ENCODE measurements at regions not wholly inside any gene's neighbourhood (a gene's known extent, or its start where the extent isn't known, plus 50 kb on each side); places are given as distances from the start of the nearest gene placed in this dataset.

DNA sequence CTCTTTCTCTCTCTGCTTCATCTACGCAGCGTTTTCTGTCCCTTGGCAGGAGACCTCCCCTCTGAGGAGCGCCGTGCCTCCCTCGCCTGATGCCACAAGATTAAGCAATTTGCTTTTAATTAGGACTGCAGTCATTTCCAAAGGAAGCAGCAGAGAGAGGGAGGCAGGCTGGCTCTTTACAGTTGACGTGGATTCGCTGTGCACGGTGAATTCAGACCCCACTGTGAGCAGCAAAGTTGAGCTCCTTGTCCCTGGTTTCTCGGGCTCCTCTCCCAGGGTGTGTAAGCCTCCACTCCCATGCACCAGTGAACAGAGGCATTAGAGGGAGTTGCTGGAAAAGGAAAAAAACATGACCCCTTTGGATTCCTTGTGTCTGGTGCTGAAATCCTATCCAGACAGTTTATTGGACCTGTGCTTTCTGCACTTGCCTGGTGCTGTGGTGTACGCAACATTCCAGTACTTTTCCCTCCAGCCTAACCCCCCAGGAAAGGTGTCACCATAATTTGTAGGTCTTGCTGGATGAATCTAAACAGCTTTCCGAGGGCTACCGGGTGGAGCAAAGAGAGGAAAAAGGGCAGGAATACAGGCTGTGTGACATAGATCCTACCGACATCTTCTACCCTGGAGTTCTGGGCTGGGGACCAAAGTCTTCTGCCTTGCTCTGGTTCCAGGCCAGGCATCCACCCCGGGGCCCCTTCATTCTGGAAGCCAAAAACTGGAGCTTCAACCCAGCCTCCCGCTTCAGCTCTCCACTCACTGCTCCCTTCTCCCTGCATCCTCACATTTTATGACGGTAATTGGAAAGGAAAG is 171.0 kb downstream of the MAF start:
- no peaks in the 10 kb centered on the region for H3K36me3 Mint-ChIP-seq
- ATAC-seq (peak; percentile 38; the same call in 1 of the 2 replicates), DNase-seq (ENCODE audit: low spot score) (no peak)
- no peak overlapping the region for H3K27ac Mint-ChIP-seq
- POLR2A ChIA-PET, result no interaction called here
- H3K9me3 Mint-ChIP-seq, result no peaks in the 10 kb centered on the region
- TF ChIP-seq, protein P1, sequence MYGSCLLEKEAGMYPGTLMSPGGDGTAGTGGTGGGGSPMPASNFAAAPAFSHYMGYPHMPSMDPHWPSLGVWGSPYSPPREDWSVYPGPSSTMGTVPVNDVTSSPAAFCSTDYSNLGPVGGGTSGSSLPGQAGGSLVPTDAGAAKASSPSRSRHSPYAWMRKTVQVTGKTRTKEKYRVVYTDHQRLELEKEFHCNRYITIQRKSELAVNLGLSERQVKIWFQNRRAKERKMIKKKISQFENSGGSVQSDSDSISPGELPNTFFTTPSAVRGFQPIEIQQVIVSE (CRISPR knock-in tag; IDR thresholded peaks at IDR 0.05; ENCODE audit: borderline replicate concordance), result no peak
- TF ChIP-seq, protein P2, sequence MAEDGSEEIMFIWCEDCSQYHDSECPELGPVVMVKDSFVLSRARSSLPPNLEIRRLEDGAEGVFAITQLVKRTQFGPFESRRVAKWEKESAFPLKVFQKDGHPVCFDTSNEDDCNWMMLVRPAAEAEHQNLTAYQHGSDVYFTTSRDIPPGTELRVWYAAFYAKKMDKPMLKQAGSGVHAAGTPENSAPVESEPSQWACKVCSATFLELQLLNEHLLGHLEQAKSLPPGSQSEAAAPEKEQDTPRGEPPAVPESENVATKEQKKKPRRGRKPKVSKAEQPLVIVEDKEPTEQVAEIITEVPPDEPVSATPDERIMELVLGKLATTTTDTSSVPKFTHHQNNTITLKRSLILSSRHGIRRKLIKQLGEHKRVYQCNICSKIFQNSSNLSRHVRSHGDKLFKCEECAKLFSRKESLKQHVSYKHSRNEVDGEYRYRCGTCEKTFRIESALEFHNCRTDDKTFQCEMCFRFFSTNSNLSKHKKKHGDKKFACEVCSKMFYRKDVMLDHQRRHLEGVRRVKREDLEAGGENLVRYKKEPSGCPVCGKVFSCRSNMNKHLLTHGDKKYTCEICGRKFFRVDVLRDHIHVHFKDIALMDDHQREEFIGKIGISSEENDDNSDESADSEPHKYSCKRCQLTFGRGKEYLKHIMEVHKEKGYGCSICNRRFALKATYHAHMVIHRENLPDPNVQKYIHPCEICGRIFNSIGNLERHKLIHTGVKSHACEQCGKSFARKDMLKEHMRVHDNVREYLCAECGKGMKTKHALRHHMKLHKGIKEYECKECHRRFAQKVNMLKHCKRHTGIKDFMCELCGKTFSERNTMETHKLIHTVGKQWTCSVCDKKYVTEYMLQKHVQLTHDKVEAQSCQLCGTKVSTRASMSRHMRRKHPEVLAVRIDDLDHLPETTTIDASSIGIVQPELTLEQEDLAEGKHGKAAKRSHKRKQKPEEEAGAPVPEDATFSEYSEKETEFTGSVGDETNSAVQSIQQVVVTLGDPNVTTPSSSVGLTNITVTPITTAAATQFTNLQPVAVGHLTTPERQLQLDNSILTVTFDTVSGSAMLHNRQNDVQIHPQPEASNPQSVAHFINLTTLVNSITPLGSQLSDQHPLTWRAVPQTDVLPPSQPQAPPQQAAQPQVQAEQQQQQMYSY (CRISPR knock-in tag; IDR thresholded peaks at IDR 0.05), result no peak
- TF ChIP-seq ZNF416 (CRISPR knock-in tag; IDR thresholded peaks at IDR 0.05), result no peak
- TF ChIP-seq, protein P3, sequence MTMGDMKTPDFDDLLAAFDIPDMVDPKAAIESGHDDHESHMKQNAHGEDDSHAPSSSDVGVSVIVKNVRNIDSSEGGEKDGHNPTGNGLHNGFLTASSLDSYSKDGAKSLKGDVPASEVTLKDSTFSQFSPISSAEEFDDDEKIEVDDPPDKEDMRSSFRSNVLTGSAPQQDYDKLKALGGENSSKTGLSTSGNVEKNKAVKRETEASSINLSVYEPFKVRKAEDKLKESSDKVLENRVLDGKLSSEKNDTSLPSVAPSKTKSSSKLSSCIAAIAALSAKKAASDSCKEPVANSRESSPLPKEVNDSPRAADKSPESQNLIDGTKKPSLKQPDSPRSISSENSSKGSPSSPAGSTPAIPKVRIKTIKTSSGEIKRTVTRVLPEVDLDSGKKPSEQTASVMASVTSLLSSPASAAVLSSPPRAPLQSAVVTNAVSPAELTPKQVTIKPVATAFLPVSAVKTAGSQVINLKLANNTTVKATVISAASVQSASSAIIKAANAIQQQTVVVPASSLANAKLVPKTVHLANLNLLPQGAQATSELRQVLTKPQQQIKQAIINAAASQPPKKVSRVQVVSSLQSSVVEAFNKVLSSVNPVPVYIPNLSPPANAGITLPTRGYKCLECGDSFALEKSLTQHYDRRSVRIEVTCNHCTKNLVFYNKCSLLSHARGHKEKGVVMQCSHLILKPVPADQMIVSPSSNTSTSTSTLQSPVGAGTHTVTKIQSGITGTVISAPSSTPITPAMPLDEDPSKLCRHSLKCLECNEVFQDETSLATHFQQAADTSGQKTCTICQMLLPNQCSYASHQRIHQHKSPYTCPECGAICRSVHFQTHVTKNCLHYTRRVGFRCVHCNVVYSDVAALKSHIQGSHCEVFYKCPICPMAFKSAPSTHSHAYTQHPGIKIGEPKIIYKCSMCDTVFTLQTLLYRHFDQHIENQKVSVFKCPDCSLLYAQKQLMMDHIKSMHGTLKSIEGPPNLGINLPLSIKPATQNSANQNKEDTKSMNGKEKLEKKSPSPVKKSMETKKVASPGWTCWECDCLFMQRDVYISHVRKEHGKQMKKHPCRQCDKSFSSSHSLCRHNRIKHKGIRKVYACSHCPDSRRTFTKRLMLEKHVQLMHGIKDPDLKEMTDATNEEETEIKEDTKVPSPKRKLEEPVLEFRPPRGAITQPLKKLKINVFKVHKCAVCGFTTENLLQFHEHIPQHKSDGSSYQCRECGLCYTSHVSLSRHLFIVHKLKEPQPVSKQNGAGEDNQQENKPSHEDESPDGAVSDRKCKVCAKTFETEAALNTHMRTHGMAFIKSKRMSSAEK (CRISPR knock-in tag; IDR thresholded peaks at IDR 0.05; ENCODE audit: borderline replicate concordance), result no peak
- TF ChIP-seq IRF2 (CRISPR knock-in tag; IDR thresholded peaks at IDR 0.05; ENCODE audit: borderline replicate concordance, low read depth), result no peak
- TF ChIP-seq, protein P4, sequence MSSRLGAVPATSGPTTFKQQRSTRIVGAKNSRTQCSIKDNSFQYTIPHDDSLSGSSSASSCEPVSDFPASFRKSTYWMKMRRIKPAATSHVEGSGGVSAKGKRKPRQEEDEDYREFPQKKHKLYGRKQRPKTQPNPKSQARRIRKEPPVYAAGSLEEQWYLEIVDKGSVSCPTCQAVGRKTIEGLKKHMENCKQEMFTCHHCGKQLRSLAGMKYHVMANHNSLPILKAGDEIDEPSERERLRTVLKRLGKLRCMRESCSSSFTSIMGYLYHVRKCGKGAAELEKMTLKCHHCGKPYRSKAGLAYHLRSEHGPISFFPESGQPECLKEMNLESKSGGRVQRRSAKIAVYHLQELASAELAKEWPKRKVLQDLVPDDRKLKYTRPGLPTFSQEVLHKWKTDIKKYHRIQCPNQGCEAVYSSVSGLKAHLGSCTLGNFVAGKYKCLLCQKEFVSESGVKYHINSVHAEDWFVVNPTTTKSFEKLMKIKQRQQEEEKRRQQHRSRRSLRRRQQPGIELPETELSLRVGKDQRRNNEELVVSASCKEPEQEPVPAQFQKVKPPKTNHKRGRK (CRISPR knock-in tag; IDR thresholded peaks at IDR 0.05; ENCODE audit: borderline replicate concordance), result no peak
- TF ChIP-seq FOXK1 (CRISPR knock-in tag; IDR thresholded peaks at IDR 0.05), result no peak
- TF ChIP-seq FOXJ3 (CRISPR knock-in tag; IDR thresholded peaks at IDR 0.05; ENCODE audit: borderline replicate concordance), result no peak
- no peak for TF ChIP-seq ATF1 (CRISPR knock-in tag; IDR thresholded peaks at IDR 0.05)
- TF ChIP-seq KAT7 (CRISPR knock-in tag; IDR thresholded peaks at IDR 0.05; ENCODE audit: borderline replicate concordance), result no peak
- no peak for TF ChIP-seq ZNF423 (CRISPR knock-in tag; IDR thresholded peaks at IDR 0.05)
- TF ChIP-seq CREB1 (CRISPR knock-in tag; IDR thresholded peaks at IDR 0.05), result no peak
- TF ChIP-seq RELA (CRISPR knock-in tag; IDR thresholded peaks at IDR 0.05; ENCODE audit: borderline replicate concordance), result no peak
- TF ChIP-seq, protein P5, sequence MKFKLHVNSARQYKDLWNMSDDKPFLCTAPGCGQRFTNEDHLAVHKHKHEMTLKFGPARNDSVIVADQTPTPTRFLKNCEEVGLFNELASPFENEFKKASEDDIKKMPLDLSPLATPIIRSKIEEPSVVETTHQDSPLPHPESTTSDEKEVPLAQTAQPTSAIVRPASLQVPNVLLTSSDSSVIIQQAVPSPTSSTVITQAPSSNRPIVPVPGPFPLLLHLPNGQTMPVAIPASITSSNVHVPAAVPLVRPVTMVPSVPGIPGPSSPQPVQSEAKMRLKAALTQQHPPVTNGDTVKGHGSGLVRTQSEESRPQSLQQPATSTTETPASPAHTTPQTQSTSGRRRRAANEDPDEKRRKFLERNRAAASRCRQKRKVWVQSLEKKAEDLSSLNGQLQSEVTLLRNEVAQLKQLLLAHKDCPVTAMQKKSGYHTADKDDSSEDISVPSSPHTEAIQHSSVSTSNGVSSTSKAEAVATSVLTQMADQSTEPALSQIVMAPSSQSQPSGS (CRISPR knock-in tag; IDR thresholded peaks at IDR 0.05; ENCODE audit: borderline replicate concordance, low read depth), result no peak
- TF ChIP-seq NFATC4 (CRISPR knock-in tag; IDR thresholded peaks at IDR 0.05), result no peak
- no peak for TF ChIP-seq SMAD4 (CRISPR knock-in tag; IDR thresholded peaks at IDR 0.05)
- no peak for TF ChIP-seq NR1H2 (CRISPR knock-in tag; IDR thresholded peaks at IDR 0.05)
- TF ChIP-seq, protein P6, sequence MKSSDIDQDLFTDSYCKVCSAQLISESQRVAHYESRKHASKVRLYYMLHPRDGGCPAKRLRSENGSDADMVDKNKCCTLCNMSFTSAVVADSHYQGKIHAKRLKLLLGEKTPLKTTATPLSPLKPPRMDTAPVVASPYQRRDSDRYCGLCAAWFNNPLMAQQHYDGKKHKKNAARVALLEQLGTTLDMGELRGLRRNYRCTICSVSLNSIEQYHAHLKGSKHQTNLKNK (CRISPR knock-in tag; IDR thresholded peaks at IDR 0.05), result no peak
- TF ChIP-seq JAZF1 (CRISPR knock-in tag; IDR thresholded peaks at IDR 0.05), result no peak
- TF ChIP-seq, protein P7, sequence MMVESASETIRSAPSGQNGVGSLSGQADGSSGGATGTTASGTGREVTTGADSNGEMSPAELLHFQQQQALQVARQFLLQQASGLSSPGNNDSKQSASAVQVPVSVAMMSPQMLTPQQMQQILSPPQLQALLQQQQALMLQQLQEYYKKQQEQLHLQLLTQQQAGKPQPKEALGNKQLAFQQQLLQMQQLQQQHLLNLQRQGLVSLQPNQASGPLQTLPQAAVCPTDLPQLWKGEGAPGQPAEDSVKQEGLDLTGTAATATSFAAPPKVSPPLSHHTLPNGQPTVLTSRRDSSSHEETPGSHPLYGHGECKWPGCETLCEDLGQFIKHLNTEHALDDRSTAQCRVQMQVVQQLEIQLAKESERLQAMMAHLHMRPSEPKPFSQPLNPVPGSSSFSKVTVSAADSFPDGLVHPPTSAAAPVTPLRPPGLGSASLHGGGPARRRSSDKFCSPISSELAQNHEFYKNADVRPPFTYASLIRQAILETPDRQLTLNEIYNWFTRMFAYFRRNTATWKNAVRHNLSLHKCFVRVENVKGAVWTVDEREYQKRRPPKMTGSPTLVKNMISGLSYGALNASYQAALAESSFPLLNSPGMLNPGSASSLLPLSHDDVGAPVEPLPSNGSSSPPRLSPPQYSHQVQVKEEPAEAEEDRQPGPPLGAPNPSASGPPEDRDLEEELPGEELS (CRISPR knock-in tag; IDR thresholded peaks at IDR 0.05), result no peak
- H3K4me3 Mint-ChIP-seq, result no peak overlapping the region
- H3K4me1 Mint-ChIP-seq, result peaks cover 20% of the 10 kb centered on the region
- no peaks in the 10 kb centered on the region; the same call in 1 of the 2 replicates for H3K27me3 Mint-ChIP-seq (ENCODE audit: low read depth)
- CTCF ChIA-PET, result interaction anchor here (0.9 to 1.7 kb wide), 3 partner anchors 95 to 172 kb away, joined by 3 to 4 read pairs (median 3); no protein-coding TSS in a partner anchor
